ENCODE measurements at regions not wholly inside any gene's neighbourhood (a gene's known extent, or its start where the extent isn't known, plus 50 kb on each side); places are given as distances from the start of the nearest gene placed in this dataset.

DNA sequence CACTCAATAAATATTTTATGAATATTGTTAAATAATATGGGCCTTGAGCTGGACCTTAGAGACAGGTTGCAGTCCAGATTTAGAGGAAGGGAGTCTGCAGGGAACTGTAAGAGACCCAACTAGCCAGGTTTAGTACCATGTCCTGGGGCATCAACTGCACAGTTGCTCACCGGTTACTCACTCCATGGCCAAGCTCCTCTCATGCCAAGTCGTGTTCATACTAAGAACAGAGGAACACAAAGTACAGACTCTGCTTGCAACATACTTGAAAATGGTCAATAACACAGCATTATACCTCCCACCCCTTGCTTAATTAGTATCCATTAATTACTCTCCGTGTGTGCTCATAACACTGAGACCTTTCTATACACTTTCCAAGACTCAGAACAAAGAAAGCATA is 317.6 kb upstream of the PIK3R1 start:
- TF ChIP-seq CTCF (IDR thresholded peaks at IDR 0.05) (no peak), EZH2 (IDR thresholded peaks at IDR 0.05) (no peak)

All from neural progenitor cell (in vitro differentiated cells).